ENCODE measurements at regions not wholly inside any gene's neighbourhood (a gene's known extent, or its start where the extent isn't known, plus 50 kb on each side); places are given as distances from the start of the nearest gene placed in this dataset.

DNA sequence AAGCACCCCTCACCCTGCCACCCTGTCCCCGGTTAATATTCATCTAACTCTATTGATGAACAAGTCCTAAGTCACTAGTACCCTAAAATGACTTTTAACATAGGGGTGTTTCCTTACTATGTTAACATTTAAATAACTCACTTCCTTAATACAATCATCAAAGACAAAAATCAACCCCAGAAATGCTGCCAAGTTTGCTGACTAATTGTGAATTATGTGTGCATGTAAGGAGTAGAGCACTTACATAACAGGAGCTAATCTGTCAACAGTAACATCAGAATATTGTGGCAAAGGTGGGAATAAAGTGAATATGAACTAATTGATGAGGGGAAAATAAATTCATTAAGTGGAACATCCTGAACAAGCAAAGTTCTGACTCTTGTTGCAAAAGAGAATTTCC is 81.4 kb upstream of the ERBB4 start:
- DNase-seq = no peak
- WGBS, 2 donors (ENCODE audit: low coverage in 1 of 2) = 100% methylated on average over 1 of the region's 1 CpG; no CpG with 5 or more reads in 1 of the 2 donors
- TF ChIP-seq, protein P1, sequence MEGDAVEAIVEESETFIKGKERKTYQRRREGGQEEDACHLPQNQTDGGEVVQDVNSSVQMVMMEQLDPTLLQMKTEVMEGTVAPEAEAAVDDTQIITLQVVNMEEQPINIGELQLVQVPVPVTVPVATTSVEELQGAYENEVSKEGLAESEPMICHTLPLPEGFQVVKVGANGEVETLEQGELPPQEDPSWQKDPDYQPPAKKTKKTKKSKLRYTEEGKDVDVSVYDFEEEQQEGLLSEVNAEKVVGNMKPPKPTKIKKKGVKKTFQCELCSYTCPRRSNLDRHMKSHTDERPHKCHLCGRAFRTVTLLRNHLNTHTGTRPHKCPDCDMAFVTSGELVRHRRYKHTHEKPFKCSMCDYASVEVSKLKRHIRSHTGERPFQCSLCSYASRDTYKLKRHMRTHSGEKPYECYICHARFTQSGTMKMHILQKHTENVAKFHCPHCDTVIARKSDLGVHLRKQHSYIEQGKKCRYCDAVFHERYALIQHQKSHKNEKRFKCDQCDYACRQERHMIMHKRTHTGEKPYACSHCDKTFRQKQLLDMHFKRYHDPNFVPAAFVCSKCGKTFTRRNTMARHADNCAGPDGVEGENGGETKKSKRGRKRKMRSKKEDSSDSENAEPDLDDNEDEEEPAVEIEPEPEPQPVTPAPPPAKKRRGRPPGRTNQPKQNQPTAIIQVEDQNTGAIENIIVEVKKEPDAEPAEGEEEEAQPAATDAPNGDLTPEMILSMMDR (IDR thresholded peaks at IDR 0.05) = no peak
- TF ChIP-seq POLR2A (IDR thresholded peaks at IDR 0.05) (no peak), POLR2AphosphoS5 (IDR thresholded peaks at IDR 0.05) (no peak), EP300 (IDR thresholded peaks at IDR 0.05; ENCODE audit: low read depth) (no peak)

DNA sequence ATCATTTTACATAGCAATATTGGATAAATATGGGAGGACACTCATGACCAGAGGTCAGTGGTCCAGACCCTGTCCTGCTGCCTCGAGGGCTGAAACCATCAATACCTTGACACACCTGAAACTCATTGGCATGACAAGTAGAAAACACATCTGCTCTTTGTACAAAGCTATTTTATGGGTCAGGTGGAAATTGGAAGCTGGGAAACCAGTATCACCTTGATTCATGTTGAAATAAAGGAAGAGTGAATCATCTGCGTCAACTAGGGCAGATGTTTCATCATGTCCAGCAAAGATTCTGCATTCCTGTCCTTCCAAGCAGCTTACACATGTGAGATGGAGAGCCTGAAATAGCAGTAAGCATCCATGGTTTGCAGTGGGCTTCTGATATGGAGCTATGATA is 80.0 kb upstream of the ERBB4 start:
- intact Hi-C loops (cut with DNase I; ENCODE audit: low total_unique reads) (no loop called here), in situ Hi-C loops (cut with MboI; ENCODE audit: low pct_ligation_motif_present in 1 of 4, low pct_unique_long_range_greater_than_20kb in 1 of 4, low sequenced_read_pairs in 3 of 4) (no loop called here)
- no peaks in the 10 kb centered on the region for H3K9me3 ChIP-seq
- no peak for TF ChIP-seq EP300 (IDR thresholded peaks at IDR 0.05; ENCODE audit: low read depth)
- TF ChIP-seq POLR2AphosphoS5 (IDR thresholded peaks at IDR 0.05) = no peak
- no peak overlapping the region for H3K4me3 ChIP-seq
- no peaks in the 10 kb centered on the region for H3K27me3 ChIP-seq
- no peak overlapping the region for H3K27ac ChIP-seq
- no peak for DNase-seq
- no peaks in the 10 kb centered on the region for H3K4me1 ChIP-seq
- no peaks in the 10 kb centered on the region for H3K36me3 ChIP-seq
- 58 to 67% methylated on average over 2 of the region's 2 CpGs for WGBS, 2 donors (ENCODE audit: low coverage in 1 of 2)

More for the DNA sequence above, 81.4 kb upstream of the ERBB4 start:
- Histone ChIP-seq H3K4me3 (no peak overlapping the region), H3K27ac (no peak overlapping the region), H3K27me3 (no peaks in the 10 kb centered on the region), H3K36me3 (no peaks in the 10 kb centered on the region), H3K4me1 (no peaks in the 10 kb centered on the region), H3K9me3 (no peaks in the 10 kb centered on the region)
- in situ Hi-C loops (cut with MboI; ENCODE audit: low pct_ligation_motif_present in 1 of 4, low pct_unique_long_range_greater_than_20kb in 1 of 4, low sequenced_read_pairs in 3 of 4) (no loop called here), intact Hi-C loops (cut with DNase I; ENCODE audit: low total_unique reads) (no loop called here)

DNA sequence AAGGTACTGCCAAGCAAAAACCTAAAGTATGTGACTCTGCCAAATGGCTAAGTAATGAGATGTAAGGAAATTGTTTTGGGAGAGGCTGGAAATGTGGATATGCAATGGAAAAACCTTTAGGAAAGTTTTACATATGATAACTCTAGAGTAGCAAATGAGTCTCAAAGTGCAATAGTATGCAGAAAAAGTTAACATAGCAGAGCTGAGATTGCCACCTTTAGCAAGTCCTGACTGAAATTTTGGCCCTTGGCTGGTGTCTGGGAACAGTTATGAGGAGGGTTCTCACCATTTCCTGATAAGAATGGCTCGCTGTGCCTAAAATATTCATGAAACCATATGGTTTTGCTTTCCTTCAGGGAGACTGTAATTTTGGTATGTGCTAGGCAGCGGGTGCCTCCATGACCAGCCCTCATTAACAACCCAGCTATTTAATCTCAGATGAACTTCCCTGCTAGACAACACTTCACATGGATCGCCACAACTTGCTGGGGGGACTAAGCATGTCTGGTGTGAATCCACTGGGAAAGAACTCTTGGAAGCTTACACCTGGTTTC is 72.3 kb upstream of the ERBB4 start:
- intact Hi-C loops (cut with DNase I; ENCODE audit: low total_unique reads) = no loop called here
- no peaks in the 10 kb centered on the region for H3K4me1 ChIP-seq
- H3K36me3 ChIP-seq = no peaks in the 10 kb centered on the region
- WGBS, 2 donors (ENCODE audit: low coverage in 1 of 2) = 81 to 86% methylated on average over 3 of the region's 3 CpGs
- H3K9me3 ChIP-seq = no peaks in the 10 kb centered on the region
- TF ChIP-seq POLR2AphosphoS5 (IDR thresholded peaks at IDR 0.05) (no peak), POLR2A (IDR thresholded peaks at IDR 0.05) (no peak), EP300 (IDR thresholded peaks at IDR 0.05; ENCODE audit: low read depth) (no peak)
- TF ChIP-seq, protein P1 (IDR thresholded peaks at IDR 0.05) = no peak
- in situ Hi-C loops (cut with MboI; ENCODE audit: low pct_ligation_motif_present in 1 of 4, low pct_unique_long_range_greater_than_20kb in 1 of 4, low sequenced_read_pairs in 3 of 4) = no loop called here
- H3K27ac ChIP-seq = no peak overlapping the region
- H3K27me3 ChIP-seq = no peaks in the 10 kb centered on the region
- no peak overlapping the region for H3K4me3 ChIP-seq
- no peak for DNase-seq

DNA sequence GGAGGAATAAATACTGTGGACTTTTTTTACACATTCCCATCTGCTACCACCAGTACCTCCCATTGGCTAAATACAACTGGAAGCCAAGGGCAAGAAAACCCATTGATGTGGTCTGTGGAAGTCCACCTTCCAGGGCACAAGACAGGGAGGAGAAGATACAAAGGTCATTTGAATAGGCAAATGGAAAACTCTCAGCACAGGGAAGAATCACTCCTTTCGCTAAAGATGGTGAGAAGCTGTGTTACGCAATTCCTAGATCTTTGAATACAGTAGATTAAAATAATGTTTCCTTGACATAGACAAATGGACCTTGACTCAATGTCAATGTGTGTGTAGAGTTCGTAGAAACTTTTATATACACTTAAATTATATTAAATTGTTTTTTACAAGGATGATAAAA is 70.9 kb upstream of the ERBB4 start:
- 71 to 74% methylated on average over 3 of the region's 3 CpGs for WGBS, 2 donors (ENCODE audit: low coverage in 1 of 2)
- H3K36me3 ChIP-seq = no peaks in the 10 kb centered on the region
- H3K4me3 ChIP-seq = no peak overlapping the region
- DNase-seq = no peak
- no peaks in the 10 kb centered on the region for H3K9me3 ChIP-seq
- H3K4me1 ChIP-seq = no peaks in the 10 kb centered on the region
- intact Hi-C loops (cut with DNase I; ENCODE audit: low total_unique reads) (no loop called here), in situ Hi-C loops (cut with MboI; ENCODE audit: low pct_ligation_motif_present in 1 of 4, low pct_unique_long_range_greater_than_20kb in 1 of 4, low sequenced_read_pairs in 3 of 4) (no loop called here)
- TF ChIP-seq EP300 (IDR thresholded peaks at IDR 0.05; ENCODE audit: low read depth) (no peak), POLR2A (IDR thresholded peaks at IDR 0.05) (no peak), POLR2AphosphoS5 (IDR thresholded peaks at IDR 0.05) (no peak)
- TF ChIP-seq, protein P1 (IDR thresholded peaks at IDR 0.05) = no peak
- H3K27me3 ChIP-seq = no peaks in the 10 kb centered on the region
- H3K27ac ChIP-seq = no peak overlapping the region

- Histone ChIP-seq H3K4me3 (no peak overlapping the region), H3K27ac (no peak overlapping the region), H3K36me3 (no peaks in the 10 kb centered on the region), H3K4me1 (no peaks in the 10 kb centered on the region), H3K27me3 (no peaks in the 10 kb centered on the region), H3K9me3 (no peaks in the 10 kb centered on the region)
- no peak for DNase-seq
- no peak for TF ChIP-seq POLR2AphosphoS5 (IDR thresholded peaks at IDR 0.05)
- TF ChIP-seq EP300 (IDR thresholded peaks at IDR 0.05; ENCODE audit: low read depth) = no peak
- TF ChIP-seq, protein P1 (IDR thresholded peaks at IDR 0.05) = no peak
- TF ChIP-seq POLR2A (IDR thresholded peaks at IDR 0.05) = no peak
- intact Hi-C loops (cut with DNase I; ENCODE audit: low total_unique reads) (no loop called here), in situ Hi-C loops (cut with MboI; ENCODE audit: low pct_ligation_motif_present in 1 of 4, low pct_unique_long_range_greater_than_20kb in 1 of 4, low sequenced_read_pairs in 3 of 4) (no loop called here)
- 54 to 78% methylated on average over 1 to 2 of the region's 2 CpGs for WGBS, 2 donors (ENCODE audit: low coverage in 1 of 2)
These were observed 68.5 kb upstream of the ERBB4 start for GRCh38 chr2:212607080-212607479.

All from transverse colon (tissue), 4 donors.